ENCODE measurements at regions not wholly inside any gene's neighbourhood (a gene's known extent, or its start where the extent isn't known, plus 50 kb on each side); places are given as distances from the start of the nearest gene placed in this dataset.

DNA sequence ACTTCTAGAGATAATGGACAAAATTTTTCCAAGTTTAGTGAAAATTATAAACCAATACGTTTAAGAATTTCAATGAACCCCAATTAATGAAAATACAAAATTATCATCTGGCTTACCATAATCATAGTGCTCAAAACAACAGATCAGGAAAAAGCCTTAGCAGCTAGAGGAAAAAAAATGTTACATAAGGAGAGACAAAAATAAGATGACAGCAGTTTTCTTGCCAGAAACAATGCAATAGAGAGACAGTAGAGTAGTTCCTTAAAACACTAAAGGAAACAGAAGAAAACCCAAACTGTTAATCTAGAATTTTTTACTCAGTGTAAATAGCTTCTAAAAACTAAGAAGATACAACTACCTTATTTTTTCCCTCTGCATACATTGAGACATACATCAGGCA, 341.7 kb upstream of the CHORDC1 start:
- H3K27ac Mint-ChIP-seq (ENCODE audit: unreplicated experiment), result no peak overlapping the region
- H3K9me3 Mint-ChIP-seq (ENCODE audit: low read depth), result peaks cover 7% of the 10 kb centered on the region
- H3K27me3 Mint-ChIP-seq (ENCODE audit: low read depth), result no peaks in the 10 kb centered on the region
- no peak for DNase-seq (ENCODE audit: low spot score)
- H3K36me3 Mint-ChIP-seq (ENCODE audit: low read depth), result no peaks in the 10 kb centered on the region
- H3K4me1 Mint-ChIP-seq (ENCODE audit: low read depth), result no peaks in the 10 kb centered on the region
- H3K4me3 Mint-ChIP-seq (ENCODE audit: unreplicated experiment), result no peak overlapping the region
- TF ChIP-seq CTCF (IDR thresholded peaks at IDR 0.05), result no peak

DNA sequence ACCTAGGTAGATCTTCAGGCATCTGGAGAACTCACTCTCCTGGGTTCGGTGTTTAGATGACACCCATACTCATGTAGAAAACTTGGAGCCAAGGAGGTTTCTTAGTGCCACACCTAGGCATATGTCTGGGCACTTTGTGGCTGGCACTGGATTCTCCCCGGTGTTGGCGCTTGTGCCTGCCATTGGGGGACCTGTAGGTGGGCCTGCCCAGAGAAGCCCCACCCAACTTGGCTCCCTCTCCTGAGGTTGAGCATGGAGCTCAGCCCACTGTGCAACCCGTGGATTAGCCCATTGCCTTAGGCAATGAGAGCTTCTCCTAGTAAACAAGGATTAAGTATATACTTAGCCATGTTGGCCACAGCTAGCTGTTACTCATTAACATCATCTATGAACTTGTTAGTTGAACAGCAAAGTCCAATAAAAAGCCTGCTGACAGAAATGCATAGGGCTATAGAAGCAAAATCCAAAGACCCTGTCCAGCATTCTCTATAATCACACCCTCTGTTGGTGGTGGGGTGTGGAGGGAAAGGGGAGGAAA, 335.5 kb upstream of the CHORDC1 start:
- DNase-seq (ENCODE audit: low spot score), result no peak
- Mint-ChIP-seq H3K27ac (ENCODE audit: unreplicated experiment) (no peak overlapping the region), H3K36me3 (ENCODE audit: low read depth) (no peaks in the 10 kb centered on the region), H3K27me3 (ENCODE audit: low read depth) (no peaks in the 10 kb centered on the region), H3K4me3 (ENCODE audit: unreplicated experiment) (no peak overlapping the region), H3K9me3 (ENCODE audit: low read depth) (peaks cover 12% of the 10 kb centered on the region), H3K4me1 (ENCODE audit: low read depth) (no peaks in the 10 kb centered on the region)
- no peak for TF ChIP-seq CTCF (IDR thresholded peaks at IDR 0.05)

GRCh38 chr11:90556606-90557005, 333.8 kb upstream of the CHORDC1 start:
- no peak for DNase-seq (ENCODE audit: low spot score)
- Mint-ChIP-seq H3K36me3 (ENCODE audit: low read depth) (no peaks in the 10 kb centered on the region), H3K9me3 (ENCODE audit: low read depth) (peaks cover 12% of the 10 kb centered on the region), H3K27ac (ENCODE audit: unreplicated experiment) (no peak overlapping the region), H3K27me3 (ENCODE audit: low read depth) (no peaks in the 10 kb centered on the region), H3K4me3 (ENCODE audit: unreplicated experiment) (no peak overlapping the region), H3K4me1 (ENCODE audit: low read depth) (no peaks in the 10 kb centered on the region)
- no peak for TF ChIP-seq CTCF (IDR thresholded peaks at IDR 0.05)

DNA sequence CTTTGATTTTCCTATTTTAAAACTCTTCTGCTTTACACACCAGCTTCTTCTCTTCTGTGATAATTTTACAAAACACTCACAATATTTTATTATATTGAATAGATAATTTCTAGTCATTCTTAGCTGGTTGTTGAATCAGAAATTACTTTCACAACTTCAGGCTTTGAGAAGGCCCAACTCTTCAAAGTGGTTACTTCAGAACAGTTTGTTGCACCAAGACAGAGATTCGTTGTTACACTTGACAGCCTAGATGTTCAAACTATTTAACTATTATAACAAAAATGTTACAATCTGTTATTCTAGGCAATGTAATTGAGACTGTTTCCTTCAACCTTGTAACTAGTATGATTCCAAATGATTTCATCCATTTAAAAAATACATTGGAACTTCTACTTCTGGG, 333.2 kb upstream of the CHORDC1 start:
- no peak for DNase-seq (ENCODE audit: low spot score)
- H3K4me1 Mint-ChIP-seq (ENCODE audit: low read depth), result no peaks in the 10 kb centered on the region
- no peak overlapping the region for H3K4me3 Mint-ChIP-seq (ENCODE audit: unreplicated experiment)
- TF ChIP-seq CTCF (IDR thresholded peaks at IDR 0.05), result no peak
- H3K36me3 Mint-ChIP-seq (ENCODE audit: low read depth), result no peaks in the 10 kb centered on the region
- no peak overlapping the region for H3K27ac Mint-ChIP-seq (ENCODE audit: unreplicated experiment)
- peaks cover 12% of the 10 kb centered on the region for H3K9me3 Mint-ChIP-seq (ENCODE audit: low read depth)
- no peaks in the 10 kb centered on the region for H3K27me3 Mint-ChIP-seq (ENCODE audit: low read depth)

- Mint-ChIP-seq H3K27me3 (ENCODE audit: low read depth) (no peaks in the 10 kb centered on the region), H3K4me1 (ENCODE audit: low read depth) (no peaks in the 10 kb centered on the region), H3K9me3 (ENCODE audit: low read depth) (peaks cover 12% of the 10 kb centered on the region), H3K4me3 (ENCODE audit: unreplicated experiment) (no peak overlapping the region), H3K36me3 (ENCODE audit: low read depth) (no peaks in the 10 kb centered on the region), H3K27ac (ENCODE audit: unreplicated experiment) (no peak overlapping the region)
- no peak for DNase-seq (ENCODE audit: low spot score)
- no peak for TF ChIP-seq CTCF (IDR thresholded peaks at IDR 0.05)
These were observed 332.6 kb upstream of the CHORDC1 start for GRCh38 chr11:90555477-90555876.

Measured in chondrocyte (in vitro differentiated cells).